GM12878 (cell line): ENCODE measurements at regions not wholly inside any gene's neighbourhood (a gene's known extent, or its start where the extent isn't known, plus 50 kb on each side); places are given as distances from the start of the nearest gene placed in this dataset.

ENCODE experiments used
- CHD2 ChIP-seq: IDR thresholded peaks from 2 replicates; pipeline ENCODE4 v1.6.1; 2011; ENCODE audit warnings: low read depth, low read length, improper control_type of control experiment, borderline replicate concordance
- HDAC2 ChIP-seq: fragments of 200-600 bp; sonication (generic); IDR thresholded peaks from 2 replicates; pipeline ENCODE4 v1.6.1; 2017
- IKZF1 ChIP-seq: fragments of 450-650 bp; conservative IDR thresholded peaks from 2 replicates; pipeline ENCODE4 v1.6.1; 2017; ENCODE audit warnings: antibody characterized with exemption, mild to moderate bottlenecking
- JUNB ChIP-seq: IDR thresholded peaks from 2 replicates; pipeline ENCODE4 v1.6.1; 2016; ENCODE audit warnings: antibody characterized with exemption, mild to moderate bottlenecking
- JUND ChIP-seq: IDR thresholded peaks from 2 replicates; pipeline ENCODE4 v1.6.1; 2012; ENCODE audit warnings: low read depth, mild to moderate bottlenecking, low read length, improper control_type of control experiment, moderate library complexity
- PAX8 ChIP-seq: fragments of 450-650 bp; IDR thresholded peaks from 2 replicates; pipeline ENCODE4 v1.6.1; 2017; ENCODE audit warnings: mild to moderate bottlenecking, moderate library complexity
- POLR2AphosphoS5 ChIP-seq: IDR thresholded peaks from 2 replicates; pipeline ENCODE4 v1.6.1; 2011; ENCODE audit warnings: mild to moderate bottlenecking, low read length, inconsistent platforms
- RAD51 ChIP-seq: fragments of 450-650 bp; IDR thresholded peaks from 2 replicates; pipeline ENCODE4 v1.6.1; 2016; ENCODE audit warnings: moderate library complexity, mild to moderate bottlenecking, inconsistent platforms
- SMAD1 ChIP-seq: fragments of 450-650 bp; IDR thresholded peaks from 2 replicates; pipeline ENCODE4 v1.6.1; 2018; ENCODE audit warnings: mild to moderate bottlenecking, low read depth; ENCODE audit not compliant: partially characterized antibody
- SMAD5 ChIP-seq: IDR thresholded peaks from 2 replicates; pipeline ENCODE4 v1.6.1; 2016; ENCODE audit warnings: antibody characterized with exemption, low read depth
- SRF ChIP-seq, 2 experiments: IDR thresholded peaks; 2 replicates each; pipeline ENCODE4 v1.6.1; 2011; ENCODE audit warnings: low read depth in 2 of 2, low read length in 2 of 2, mild to moderate bottlenecking in 1 of 2, moderate library complexity in 1 of 2
- SUPT20H ChIP-seq: IDR thresholded peaks from 2 replicates; pipeline ENCODE4 v1.6.1; 2011; ENCODE audit warnings: low read depth, mild to moderate bottlenecking, low read length, moderate library complexity, borderline replicate concordance; ENCODE audit not compliant: control insufficient read depth
- TF ChIP-seq, protein P1 (sequence below): fragments of 450-650 bp; IDR thresholded peaks from 2 replicates; pipeline ENCODE4 v1.6.1; 2017; ENCODE audit warnings: antibody characterized with exemption, mild to moderate bottlenecking, moderate library complexity
- TF ChIP-seq, protein P2 (sequence below): fragments of 450-650 bp; IDR thresholded peaks from 2 replicates; pipeline ENCODE4 v1.6.1; 2017; ENCODE audit warnings: low read depth, mild to moderate bottlenecking, moderate library complexity
- TF ChIP-seq, protein P3 (sequence below): fragments of 450-650 bp; IDR thresholded peaks from 2 replicates; pipeline ENCODE4 v1.6.1; 2016; ENCODE audit warnings: mild to moderate bottlenecking, moderate library complexity, borderline replicate concordance
- TF ChIP-seq, protein P4 (sequence below): fragments of 450-650 bp; formaldehyde crosslinking; IDR thresholded peaks from 2 replicates; pipeline ENCODE4 v1.4.0; 2020; ENCODE audit warnings: mild to moderate bottlenecking, moderate library complexity
- TF ChIP-seq, protein P5 (sequence below): fragments of 450-650 bp; conservative IDR thresholded peaks from 2 replicates; pipeline ENCODE4 v1.6.1; 2017; ENCODE audit warnings: mild to moderate bottlenecking, moderate library complexity

DNA sequence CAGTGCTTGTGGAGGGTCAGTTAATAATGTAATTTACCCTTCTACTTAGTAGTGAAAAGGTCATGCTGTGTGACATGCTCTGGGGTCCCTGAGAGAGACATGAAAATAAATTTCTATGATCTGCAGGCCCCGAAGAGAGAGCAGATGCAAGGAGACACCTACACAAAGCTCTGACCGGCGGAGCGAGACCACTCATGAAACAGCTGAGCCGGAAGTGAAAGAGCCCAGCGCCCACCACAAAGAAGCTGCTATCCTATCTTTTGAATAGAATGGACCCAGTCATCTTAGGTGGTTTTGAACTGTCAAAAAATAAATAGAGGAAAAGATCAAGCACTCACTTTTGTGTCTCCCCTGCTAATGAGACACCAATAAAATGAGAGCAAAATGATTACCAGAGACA, 190.0 kb downstream of the MED10 start (continued):
- TF ChIP-seq JUNB: peak; percentile 14; the same call in 1 of the 2 replicates
- TF ChIP-seq, protein P1, sequence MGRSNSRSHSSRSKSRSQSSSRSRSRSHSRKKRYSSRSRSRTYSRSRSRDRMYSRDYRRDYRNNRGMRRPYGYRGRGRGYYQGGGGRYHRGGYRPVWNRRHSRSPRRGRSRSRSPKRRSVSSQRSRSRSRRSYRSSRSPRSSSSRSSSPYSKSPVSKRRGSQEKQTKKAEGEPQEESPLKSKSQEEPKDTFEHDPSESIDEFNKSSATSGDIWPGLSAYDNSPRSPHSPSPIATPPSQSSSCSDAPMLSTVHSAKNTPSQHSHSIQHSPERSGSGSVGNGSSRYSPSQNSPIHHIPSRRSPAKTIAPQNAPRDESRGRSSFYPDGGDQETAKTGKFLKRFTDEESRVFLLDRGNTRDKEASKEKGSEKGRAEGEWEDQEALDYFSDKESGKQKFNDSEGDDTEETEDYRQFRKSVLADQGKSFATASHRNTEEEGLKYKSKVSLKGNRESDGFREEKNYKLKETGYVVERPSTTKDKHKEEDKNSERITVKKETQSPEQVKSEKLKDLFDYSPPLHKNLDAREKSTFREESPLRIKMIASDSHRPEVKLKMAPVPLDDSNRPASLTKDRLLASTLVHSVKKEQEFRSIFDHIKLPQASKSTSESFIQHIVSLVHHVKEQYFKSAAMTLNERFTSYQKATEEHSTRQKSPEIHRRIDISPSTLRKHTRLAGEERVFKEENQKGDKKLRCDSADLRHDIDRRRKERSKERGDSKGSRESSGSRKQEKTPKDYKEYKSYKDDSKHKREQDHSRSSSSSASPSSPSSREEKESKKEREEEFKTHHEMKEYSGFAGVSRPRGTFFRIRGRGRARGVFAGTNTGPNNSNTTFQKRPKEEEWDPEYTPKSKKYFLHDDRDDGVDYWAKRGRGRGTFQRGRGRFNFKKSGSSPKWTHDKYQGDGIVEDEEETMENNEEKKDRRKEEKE: no peak
- TF ChIP-seq RAD51: no peak
- TF ChIP-seq PAX8: no peak
- TF ChIP-seq SUPT20H: no peak
- no peak for TF ChIP-seq CHD2
- no peak for TF ChIP-seq SRF (IDR thresholded peaks at IDR 0.05; ENCODE audit: low read depth in 2 of 2, low read length in 2 of 2)
- TF ChIP-seq, protein P2, sequence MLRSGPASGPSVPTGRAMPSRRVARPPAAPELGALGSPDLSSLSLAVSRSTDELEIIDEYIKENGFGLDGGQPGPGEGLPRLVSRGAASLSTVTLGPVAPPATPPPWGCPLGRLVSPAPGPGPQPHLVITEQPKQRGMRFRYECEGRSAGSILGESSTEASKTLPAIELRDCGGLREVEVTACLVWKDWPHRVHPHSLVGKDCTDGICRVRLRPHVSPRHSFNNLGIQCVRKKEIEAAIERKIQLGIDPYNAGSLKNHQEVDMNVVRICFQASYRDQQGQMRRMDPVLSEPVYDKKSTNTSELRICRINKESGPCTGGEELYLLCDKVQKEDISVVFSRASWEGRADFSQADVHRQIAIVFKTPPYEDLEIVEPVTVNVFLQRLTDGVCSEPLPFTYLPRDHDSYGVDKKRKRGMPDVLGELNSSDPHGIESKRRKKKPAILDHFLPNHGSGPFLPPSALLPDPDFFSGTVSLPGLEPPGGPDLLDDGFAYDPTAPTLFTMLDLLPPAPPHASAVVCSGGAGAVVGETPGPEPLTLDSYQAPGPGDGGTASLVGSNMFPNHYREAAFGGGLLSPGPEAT: no peak; the same call in 1 of the 2 replicates
- no peak for TF ChIP-seq SMAD1
- no peak for TF ChIP-seq POLR2AphosphoS5
- no peak for TF ChIP-seq SMAD5
- TF ChIP-seq, protein P3, sequence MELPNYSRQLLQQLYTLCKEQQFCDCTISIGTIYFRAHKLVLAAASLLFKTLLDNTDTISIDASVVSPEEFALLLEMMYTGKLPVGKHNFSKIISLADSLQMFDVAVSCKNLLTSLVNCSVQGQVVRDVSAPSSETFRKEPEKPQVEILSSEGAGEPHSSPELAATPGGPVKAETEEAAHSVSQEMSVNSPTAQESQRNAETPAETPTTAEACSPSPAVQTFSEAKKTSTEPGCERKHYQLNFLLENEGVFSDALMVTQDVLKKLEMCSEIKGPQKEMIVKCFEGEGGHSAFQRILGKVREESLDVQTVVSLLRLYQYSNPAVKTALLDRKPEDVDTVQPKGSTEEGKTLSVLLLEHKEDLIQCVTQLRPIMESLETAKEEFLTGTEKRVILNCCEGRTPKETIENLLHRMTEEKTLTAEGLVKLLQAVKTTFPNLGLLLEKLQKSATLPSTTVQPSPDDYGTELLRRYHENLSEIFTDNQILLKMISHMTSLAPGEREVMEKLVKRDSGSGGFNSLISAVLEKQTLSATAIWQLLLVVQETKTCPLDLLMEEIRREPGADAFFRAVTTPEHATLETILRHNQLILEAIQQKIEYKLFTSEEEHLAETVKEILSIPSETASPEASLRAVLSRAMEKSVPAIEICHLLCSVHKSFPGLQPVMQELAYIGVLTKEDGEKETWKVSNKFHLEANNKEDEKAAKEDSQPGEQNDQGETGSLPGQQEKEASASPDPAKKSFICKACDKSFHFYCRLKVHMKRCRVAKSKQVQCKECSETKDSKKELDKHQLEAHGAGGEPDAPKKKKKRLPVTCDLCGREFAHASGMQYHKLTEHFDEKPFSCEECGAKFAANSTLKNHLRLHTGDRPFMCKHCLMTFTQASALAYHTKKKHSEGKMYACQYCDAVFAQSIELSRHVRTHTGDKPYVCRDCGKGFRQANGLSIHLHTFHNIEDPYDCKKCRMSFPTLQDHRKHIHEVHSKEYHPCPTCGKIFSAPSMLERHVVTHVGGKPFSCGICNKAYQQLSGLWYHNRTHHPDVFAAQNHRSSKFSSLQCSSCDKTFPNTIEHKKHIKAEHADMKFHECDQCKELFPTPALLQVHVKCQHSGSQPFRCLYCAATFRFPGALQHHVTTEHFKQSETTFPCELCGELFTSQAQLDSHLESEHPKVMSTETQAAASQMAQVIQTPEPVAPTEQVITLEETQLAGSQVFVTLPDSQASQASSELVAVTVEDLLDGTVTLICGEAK: no peak
- TF ChIP-seq IKZF1: peak; percentile 70
- TF ChIP-seq JUND: no peak
- TF ChIP-seq, protein P4, sequence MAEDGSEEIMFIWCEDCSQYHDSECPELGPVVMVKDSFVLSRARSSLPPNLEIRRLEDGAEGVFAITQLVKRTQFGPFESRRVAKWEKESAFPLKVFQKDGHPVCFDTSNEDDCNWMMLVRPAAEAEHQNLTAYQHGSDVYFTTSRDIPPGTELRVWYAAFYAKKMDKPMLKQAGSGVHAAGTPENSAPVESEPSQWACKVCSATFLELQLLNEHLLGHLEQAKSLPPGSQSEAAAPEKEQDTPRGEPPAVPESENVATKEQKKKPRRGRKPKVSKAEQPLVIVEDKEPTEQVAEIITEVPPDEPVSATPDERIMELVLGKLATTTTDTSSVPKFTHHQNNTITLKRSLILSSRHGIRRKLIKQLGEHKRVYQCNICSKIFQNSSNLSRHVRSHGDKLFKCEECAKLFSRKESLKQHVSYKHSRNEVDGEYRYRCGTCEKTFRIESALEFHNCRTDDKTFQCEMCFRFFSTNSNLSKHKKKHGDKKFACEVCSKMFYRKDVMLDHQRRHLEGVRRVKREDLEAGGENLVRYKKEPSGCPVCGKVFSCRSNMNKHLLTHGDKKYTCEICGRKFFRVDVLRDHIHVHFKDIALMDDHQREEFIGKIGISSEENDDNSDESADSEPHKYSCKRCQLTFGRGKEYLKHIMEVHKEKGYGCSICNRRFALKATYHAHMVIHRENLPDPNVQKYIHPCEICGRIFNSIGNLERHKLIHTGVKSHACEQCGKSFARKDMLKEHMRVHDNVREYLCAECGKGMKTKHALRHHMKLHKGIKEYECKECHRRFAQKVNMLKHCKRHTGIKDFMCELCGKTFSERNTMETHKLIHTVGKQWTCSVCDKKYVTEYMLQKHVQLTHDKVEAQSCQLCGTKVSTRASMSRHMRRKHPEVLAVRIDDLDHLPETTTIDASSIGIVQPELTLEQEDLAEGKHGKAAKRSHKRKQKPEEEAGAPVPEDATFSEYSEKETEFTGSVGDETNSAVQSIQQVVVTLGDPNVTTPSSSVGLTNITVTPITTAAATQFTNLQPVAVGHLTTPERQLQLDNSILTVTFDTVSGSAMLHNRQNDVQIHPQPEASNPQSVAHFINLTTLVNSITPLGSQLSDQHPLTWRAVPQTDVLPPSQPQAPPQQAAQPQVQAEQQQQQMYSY: no peak
- TF ChIP-seq HDAC2: no peak
- TF ChIP-seq, protein P5, sequence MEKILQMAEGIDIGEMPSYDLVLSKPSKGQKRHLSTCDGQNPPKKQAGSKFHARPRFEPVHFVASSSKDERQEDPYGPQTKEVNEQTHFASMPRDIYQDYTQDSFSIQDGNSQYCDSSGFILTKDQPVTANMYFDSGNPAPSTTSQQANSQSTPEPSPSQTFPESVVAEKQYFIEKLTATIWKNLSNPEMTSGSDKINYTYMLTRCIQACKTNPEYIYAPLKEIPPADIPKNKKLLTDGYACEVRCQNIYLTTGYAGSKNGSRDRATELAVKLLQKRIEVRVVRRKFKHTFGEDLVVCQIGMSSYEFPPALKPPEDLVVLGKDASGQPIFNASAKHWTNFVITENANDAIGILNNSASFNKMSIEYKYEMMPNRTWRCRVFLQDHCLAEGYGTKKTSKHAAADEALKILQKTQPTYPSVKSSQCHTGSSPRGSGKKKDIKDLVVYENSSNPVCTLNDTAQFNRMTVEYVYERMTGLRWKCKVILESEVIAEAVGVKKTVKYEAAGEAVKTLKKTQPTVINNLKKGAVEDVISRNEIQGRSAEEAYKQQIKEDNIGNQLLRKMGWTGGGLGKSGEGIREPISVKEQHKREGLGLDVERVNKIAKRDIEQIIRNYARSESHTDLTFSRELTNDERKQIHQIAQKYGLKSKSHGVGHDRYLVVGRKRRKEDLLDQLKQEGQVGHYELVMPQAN: no peak
